Uterus (tissue), 3 donors: ENCODE measurements at regions not wholly inside any gene's neighbourhood (a gene's known extent, or its start where the extent isn't known, plus 50 kb on each side); places are given as distances from the start of the nearest gene placed in this dataset.

Source experiments
- DNase-seq, 2 donors: peaks; one replicate each; pipeline ENCODE4 v3.0.0-alpha.2; 2019 to 2020
- H3K27ac ChIP-seq, 2 donors: fragments of 200-600 bp; sonication (generic); 1 replicate in 1 of 2; 2 replicates in 1 of 2; pipeline ENCODE4 v1.5.1; 2016 to 2018
- H3K27me3 ChIP-seq, 2 donors: fragments of 200-600 bp; sonication (generic); one replicate each; pipeline ENCODE4 v1.5.1; 2018 to 2019; ENCODE audit warnings: control low read depth in 1 of 2
- H3K36me3 ChIP-seq, 2 donors: fragments of 200-600 bp; sonication (generic); one replicate each; pipeline ENCODE4 v1.5.1; 2019; ENCODE audit warnings: control low read depth in 1 of 2
- H3K4me1 ChIP-seq, 2 donors: fragments of 200-600 bp; sonication (generic); one replicate each; pipeline ENCODE4 v1.5.1; 2018 to 2019; ENCODE audit warnings: control low read depth in 1 of 2
- H3K4me3 ChIP-seq, 2 donors: fragments of 200-600 bp; sonication (generic); 1 replicate in 1 of 2; 2 replicates in 1 of 2; pipeline ENCODE4 v1.5.1; 2018 to 2019; ENCODE audit warnings: mild to moderate bottlenecking in 1 of 2
- H3K9me3 ChIP-seq, 2 donors: fragments of 200-600 bp; sonication (generic); one replicate each; pipeline ENCODE4 v1.5.1; 2019; ENCODE audit warnings: control low read depth in 1 of 2
- POLR2A ChIP-seq, 2 donors: fragments of 450-650 bp; IDR thresholded peaks; one replicate each; pipeline ENCODE4 v1.6.1; 2016; ENCODE audit warnings: antibody characterized with exemption in 2 of 2, mild to moderate bottlenecking in 1 of 2, moderate library complexity in 1 of 2
- intact Hi-C: fragments of 100-400 bp; cut with DNase I; formaldehyde crosslinking; loops from one replicate; pipeline ENCODE4 v1.15.1; 2023; ENCODE audit warnings: low total_unique reads
- TF ChIP-seq, protein P1 (sequence below), 4 experiments: fragments of 200-600 bp in 2 of 4; fragments of 450-650 bp in 2 of 4; sonication (generic) in 2 of 4; IDR thresholded peaks; one replicate each; pipeline ENCODE4 v1.5.1; 2016 to 2019; ENCODE audit warnings: antibody characterized with exemption in 4 of 4, mild to moderate bottlenecking in 2 of 4, moderate library complexity in 1 of 4
- donor health status: DM: yes; HTN: yes; CAD: no.

- H3K4me3 ChIP-seq = no peak overlapping the region
- no peaks in the 10 kb centered on the region for H3K27me3 ChIP-seq
- DNase-seq = no peak
- intact Hi-C loops = no loop called here
- H3K27ac ChIP-seq = peak overlapping the region; percentile 52 to 56
- H3K9me3 ChIP-seq = no peaks in the 10 kb centered on the region
- no peaks in the 10 kb centered on the region for H3K36me3 ChIP-seq
- no peak for TF ChIP-seq POLR2A (IDR thresholded peaks at IDR 0.05)
- TF ChIP-seq, protein P1, sequence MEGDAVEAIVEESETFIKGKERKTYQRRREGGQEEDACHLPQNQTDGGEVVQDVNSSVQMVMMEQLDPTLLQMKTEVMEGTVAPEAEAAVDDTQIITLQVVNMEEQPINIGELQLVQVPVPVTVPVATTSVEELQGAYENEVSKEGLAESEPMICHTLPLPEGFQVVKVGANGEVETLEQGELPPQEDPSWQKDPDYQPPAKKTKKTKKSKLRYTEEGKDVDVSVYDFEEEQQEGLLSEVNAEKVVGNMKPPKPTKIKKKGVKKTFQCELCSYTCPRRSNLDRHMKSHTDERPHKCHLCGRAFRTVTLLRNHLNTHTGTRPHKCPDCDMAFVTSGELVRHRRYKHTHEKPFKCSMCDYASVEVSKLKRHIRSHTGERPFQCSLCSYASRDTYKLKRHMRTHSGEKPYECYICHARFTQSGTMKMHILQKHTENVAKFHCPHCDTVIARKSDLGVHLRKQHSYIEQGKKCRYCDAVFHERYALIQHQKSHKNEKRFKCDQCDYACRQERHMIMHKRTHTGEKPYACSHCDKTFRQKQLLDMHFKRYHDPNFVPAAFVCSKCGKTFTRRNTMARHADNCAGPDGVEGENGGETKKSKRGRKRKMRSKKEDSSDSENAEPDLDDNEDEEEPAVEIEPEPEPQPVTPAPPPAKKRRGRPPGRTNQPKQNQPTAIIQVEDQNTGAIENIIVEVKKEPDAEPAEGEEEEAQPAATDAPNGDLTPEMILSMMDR (IDR thresholded peaks at IDR 0.05) = no peak
- H3K4me1 ChIP-seq = peaks cover 5 to 16% of the 10 kb centered on the region in 2 donors
Observed at GRCh38 chr1:8198522-8198921, 119.4 kb upstream of the SLC45A1 start.

- Histone ChIP-seq H3K27me3 (no peaks in the 10 kb centered on the region), H3K4me1 (peaks cover 0 to 8% of the 10 kb centered on the region in 2 donors), H3K36me3 (no peaks in the 10 kb centered on the region), H3K4me3 (no peak overlapping the region), H3K27ac (peak overlapping the region; percentile 52 to 56), H3K9me3 (no peaks in the 10 kb centered on the region)
- peak; percentile 87 to 88 for DNase-seq
- no peak for TF ChIP-seq POLR2A (IDR thresholded peaks at IDR 0.05)
- TF ChIP-seq, protein P1 (IDR thresholded peaks at IDR 0.05) = no peak
- intact Hi-C loops = no loop called here
Observed at GRCh38 chr1:8197493-8198282, 120.2 kb upstream of the SLC45A1 start.

DNA sequence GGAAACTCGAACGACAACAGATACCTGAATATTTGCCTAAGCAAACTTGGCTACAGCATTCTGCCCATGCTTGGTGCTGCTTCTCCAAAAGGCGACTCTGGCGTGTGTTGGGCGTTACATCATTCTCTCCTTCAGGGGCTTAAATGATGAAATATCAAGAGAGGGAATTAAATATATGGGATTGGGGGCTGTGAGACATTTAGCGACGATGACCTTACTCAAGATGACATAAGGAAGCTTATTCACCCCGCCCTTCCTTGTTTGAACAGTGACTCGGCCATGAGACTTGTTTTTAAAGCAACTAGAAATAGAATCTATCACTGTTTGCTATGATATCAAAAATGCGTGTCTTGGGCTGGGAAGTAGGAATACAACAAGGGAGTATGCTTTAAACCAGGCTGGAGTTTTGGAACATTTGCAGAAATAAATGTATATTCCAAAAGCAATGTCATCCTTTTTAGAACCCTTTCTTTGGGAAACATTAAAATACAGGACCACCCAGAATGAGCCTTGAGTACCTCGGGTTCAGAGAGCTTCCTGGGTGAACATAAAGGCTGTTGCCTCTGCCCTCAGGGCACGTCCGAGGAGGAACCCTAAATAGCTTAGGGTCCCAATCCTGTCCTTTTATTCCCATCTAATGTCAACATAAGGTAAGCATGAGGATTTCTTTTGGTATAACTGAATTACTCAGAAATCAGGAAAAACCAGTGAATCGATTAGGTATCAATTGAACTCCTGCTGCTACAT is 123.3 kb upstream of the SLC45A1 start:
- DNase-seq = no peak
- no peak overlapping the region for H3K4me3 ChIP-seq
- no peak overlapping the region for H3K27ac ChIP-seq
- H3K9me3 ChIP-seq = no peaks in the 10 kb centered on the region
- H3K36me3 ChIP-seq = no peaks in the 10 kb centered on the region
- H3K4me1 ChIP-seq = peaks cover 0 to 7% of the 10 kb centered on the region in 2 donors
- TF ChIP-seq POLR2A (IDR thresholded peaks at IDR 0.05) = no peak
- TF ChIP-seq, protein P1 (IDR thresholded peaks at IDR 0.05) = no peak
- no peaks in the 10 kb centered on the region for H3K27me3 ChIP-seq
- intact Hi-C loops = no loop called here

GRCh38 chr1:8193840-8194406 is 124.0 kb upstream of the SLC45A1 start:
- no peak for TF ChIP-seq POLR2A (IDR thresholded peaks at IDR 0.05)
- TF ChIP-seq, protein P1 (IDR thresholded peaks at IDR 0.05) = no peak
- no peak overlapping the region for H3K4me3 ChIP-seq
- DNase-seq = no peak
- no peaks in the 10 kb centered on the region for H3K27me3 ChIP-seq
- intact Hi-C loops = no loop called here
- no peaks in the 10 kb centered on the region for H3K9me3 ChIP-seq
- no peak overlapping the region for H3K27ac ChIP-seq
- H3K36me3 ChIP-seq = no peaks in the 10 kb centered on the region
- peaks cover 0 to 7% of the 10 kb centered on the region in 2 donors for H3K4me1 ChIP-seq

DNA sequence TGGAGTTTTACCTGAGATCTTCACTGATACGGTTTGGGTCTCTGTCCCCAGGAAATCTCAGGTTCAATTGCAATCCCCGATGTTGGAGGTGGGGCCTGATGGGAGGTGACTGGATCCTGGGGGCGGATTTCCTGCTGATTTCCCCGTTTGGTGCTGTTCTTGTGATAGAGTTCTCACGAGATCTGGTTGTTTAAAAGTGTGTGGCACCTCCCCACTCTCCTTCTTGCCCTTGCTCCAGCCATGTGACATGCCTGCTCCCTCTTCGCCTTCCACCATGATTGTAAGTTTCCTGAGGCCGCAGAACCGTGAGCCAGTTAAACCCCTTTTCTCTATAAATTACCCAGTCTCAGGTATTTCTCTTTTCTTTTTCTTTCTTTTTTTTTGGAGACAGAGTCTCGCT is 126.4 kb upstream of the SLC45A1 start:
- intact Hi-C loops = no loop called here

More for the DNA sequence above, 126.4 kb upstream of the SLC45A1 start:
- H3K36me3 ChIP-seq = no peaks in the 10 kb centered on the region
- TF ChIP-seq, protein P1 (IDR thresholded peaks at IDR 0.05) = no peak
- TF ChIP-seq POLR2A (IDR thresholded peaks at IDR 0.05) = no peak
- no peak overlapping the region for H3K4me3 ChIP-seq
- no peaks in the 10 kb centered on the region for H3K9me3 ChIP-seq
- no peaks in the 10 kb centered on the region for H3K27me3 ChIP-seq
- H3K27ac ChIP-seq = no peak overlapping the region
- H3K4me1 ChIP-seq = no peaks in the 10 kb centered on the region
- DNase-seq = no peak
